ENCODE measurements at regions not wholly inside any gene's neighbourhood (a gene's known extent, or its start where the extent isn't known, plus 50 kb on each side); places are given as distances from the start of the nearest gene placed in this dataset.

GRCh38 chr12:127791217-127791616, 475.8 kb upstream of the TMEM132C start:
- H3K4me1 Mint-ChIP-seq (ENCODE audit: unreplicated experiment) = peaks cover 4% of the 10 kb centered on the region
- no peaks in the 10 kb centered on the region for H3K36me3 Mint-ChIP-seq (ENCODE audit: unreplicated experiment)
- no peak for DNase-seq (ENCODE audit: extremely low spot score, unreplicated experiment)
- no peak overlapping the region for H3K4me3 Mint-ChIP-seq (ENCODE audit: unreplicated experiment)
- H3K9me3 Mint-ChIP-seq (ENCODE audit: unreplicated experiment) = no peaks in the 10 kb centered on the region
- peaks cover 6% of the 10 kb centered on the region for H3K27me3 Mint-ChIP-seq (ENCODE audit: unreplicated experiment)
- TF ChIP-seq CTCF (IDR thresholded peaks at IDR 0.05) = no peak
- no peak overlapping the region for H3K27ac Mint-ChIP-seq (ENCODE audit: unreplicated experiment)

- Mint-ChIP-seq H3K4me1 (ENCODE audit: unreplicated experiment) (no peaks in the 10 kb centered on the region), H3K27me3 (ENCODE audit: unreplicated experiment) (peaks cover 4% of the 10 kb centered on the region), H3K36me3 (ENCODE audit: unreplicated experiment) (no peaks in the 10 kb centered on the region), H3K27ac (ENCODE audit: unreplicated experiment) (no peak overlapping the region), H3K4me3 (ENCODE audit: unreplicated experiment) (no peak overlapping the region), H3K9me3 (ENCODE audit: unreplicated experiment) (no peaks in the 10 kb centered on the region)
- no peak for TF ChIP-seq CTCF (IDR thresholded peaks at IDR 0.05)
- no peak for DNase-seq (ENCODE audit: extremely low spot score, unreplicated experiment)
These were observed 469.1 kb upstream of the TMEM132C start for GRCh38 chr12:127797918-127798317.

GRCh38 chr12:127802271-127802670, 464.7 kb upstream of the TMEM132C start:
- Mint-ChIP-seq H3K36me3 (ENCODE audit: unreplicated experiment) (no peaks in the 10 kb centered on the region), H3K4me3 (ENCODE audit: unreplicated experiment) (no peak overlapping the region), H3K27ac (ENCODE audit: unreplicated experiment) (no peak overlapping the region), H3K27me3 (ENCODE audit: unreplicated experiment) (no peaks in the 10 kb centered on the region), H3K9me3 (ENCODE audit: unreplicated experiment) (no peaks in the 10 kb centered on the region), H3K4me1 (ENCODE audit: unreplicated experiment) (no peaks in the 10 kb centered on the region)
- no peak for DNase-seq (ENCODE audit: extremely low spot score, unreplicated experiment)
- no peak for TF ChIP-seq CTCF (IDR thresholded peaks at IDR 0.05)

GRCh38 chr12:127803545-127803944, 463.4 kb upstream of the TMEM132C start:
- H3K9me3 Mint-ChIP-seq (ENCODE audit: unreplicated experiment) = no peaks in the 10 kb centered on the region
- no peak for TF ChIP-seq CTCF (IDR thresholded peaks at IDR 0.05)
- DNase-seq (ENCODE audit: extremely low spot score, unreplicated experiment) = no peak

GRCh38 chr12:127809275-127809674, 457.7 kb upstream of the TMEM132C start:
- DNase-seq (ENCODE audit: extremely low spot score, unreplicated experiment) = no peak
- Mint-ChIP-seq H3K27me3 (ENCODE audit: unreplicated experiment) (peaks cover 7% of the 10 kb centered on the region), H3K9me3 (ENCODE audit: unreplicated experiment) (no peaks in the 10 kb centered on the region), H3K4me3 (ENCODE audit: unreplicated experiment) (no peak overlapping the region), H3K4me1 (ENCODE audit: unreplicated experiment) (peaks cover 30% of the 10 kb centered on the region), H3K36me3 (ENCODE audit: unreplicated experiment) (no peaks in the 10 kb centered on the region), H3K27ac (ENCODE audit: unreplicated experiment) (peak overlapping the region; percentile 83)
- TF ChIP-seq CTCF (IDR thresholded peaks at IDR 0.05) = no peak

More at GRCh38 chr12:127803545-127803944, 463.4 kb upstream of the TMEM132C start:
- Mint-ChIP-seq H3K36me3 (ENCODE audit: unreplicated experiment) (no peaks in the 10 kb centered on the region), H3K4me3 (ENCODE audit: unreplicated experiment) (no peak overlapping the region), H3K4me1 (ENCODE audit: unreplicated experiment) (no peaks in the 10 kb centered on the region), H3K27me3 (ENCODE audit: unreplicated experiment) (no peaks in the 10 kb centered on the region), H3K27ac (ENCODE audit: unreplicated experiment) (no peak overlapping the region)

All from osteocyte (in vitro differentiated cells).